B cell (primary cell): ENCODE measurements at regions not wholly inside any gene's neighbourhood (a gene's known extent, or its start where the extent isn't known, plus 50 kb on each side); places are given as distances from the start of the nearest gene placed in this dataset.

Experiments
- ATAC-seq: fragments of 200-7000 bp; cut with Tn5 transposase; one replicate; pipeline ENCODE4 v1.10.0; 2021; ENCODE audit warnings: low read depth, mild to moderate bottlenecking, moderate number of reproducible peaks, moderate library complexity
- CTCF ChIA-PET: fragments of 350-600 bp; sonication (Branson Sonifier 250); formaldehyde crosslinking; loops from one replicate; lab custom pipeline; 2021; ENCODE audit warnings: antibody characterized with exemption, inconsistent platforms; lab: Charles Lee
- POLR2A ChIA-PET: fragments of 350-600 bp; sonication (Branson Sonifier 250); formaldehyde crosslinking; loops from one replicate; lab custom pipeline; 2021; ENCODE audit warnings: antibody characterized with exemption; lab: Charles Lee
- DNase-seq: peaks from one replicate; pipeline ENCODE4 v3.0.0; 2013
- H2AFZ ChIP-seq: 2 replicates; pipeline ENCODE4 v1.6.1; 2012; ENCODE audit warnings: mild to moderate bottlenecking, low read depth, low read length; ENCODE audit not compliant: insufficient read depth, poor library complexity, severe bottlenecking
- H3K27ac ChIP-seq, 2 donors: 1 replicate in 1 of 2; 2 replicates in 1 of 2; pipeline ENCODE4 v1.5.1; 2012 to 2013; ENCODE audit warnings: low read length in 2 of 2, mild to moderate bottlenecking in 2 of 2, moderate library complexity in 1 of 2
- H3K27me3 ChIP-seq, 4 experiments: fragments of 200-600 bp in 1 of 4; sonication (generic) in 1 of 4; replicated peaks in 1 of 4; 1 replicate in 2 of 4; 2 replicates in 2 of 4; pipeline versions ENCODE4 v1.6.1 to v1.7.0; 2013 to 2016; ENCODE audit warnings: low read length in 3 of 4, mild to moderate bottlenecking in 2 of 4, mixed read lengths in 1 of 4, moderate library complexity in 1 of 4; ENCODE audit not compliant: insufficient read depth in 4 of 4, control insufficient read depth in 3 of 4; ENCODE audit errors: control extremely low read depth in 1 of 4
- H3K36me3 ChIP-seq, 2 experiments: replicated peaks in 1 of 2; 1 replicate in 1 of 2; 2 replicates in 1 of 2; pipeline versions ENCODE4 v1.6.1 to v1.7.1; 2013; ENCODE audit warnings: low read length in 1 of 2; ENCODE audit not compliant: insufficient read depth in 2 of 2, control insufficient read depth in 1 of 2; ENCODE audit errors: control extremely low read depth in 1 of 2, extremely low read depth in 1 of 2
- H3K4me1 ChIP-seq, 2 donors: fragments of 200-600 bp in 1 of 2; sonication (generic) in 1 of 2; 1 replicate in 1 of 2; 2 replicates in 1 of 2; pipeline versions ENCODE4 v1.5.1 to v1.6.1; 2013 to 2017; ENCODE audit warnings: low read length in 2 of 2; ENCODE audit not compliant: control insufficient read depth in 2 of 2, insufficient read depth in 2 of 2
- H3K4me2 ChIP-seq: replicated peaks from 2 replicates; pipeline ENCODE3; 2012; ENCODE audit warnings: mild to moderate bottlenecking, low read depth, low read length; ENCODE audit not compliant: poor library complexity, severe bottlenecking
- H3K4me3 ChIP-seq, 5 experiments: fragments of 200-600 bp in 1 of 5; sonication (generic) in 1 of 5; 1 replicate in 3 of 5; 2 replicates in 2 of 5; pipeline versions ENCODE4 v1.5.1 to v1.7.0; 2011 to 2016; ENCODE audit warnings: low read length in 4 of 5, mild to moderate bottlenecking in 4 of 5, low read depth in 2 of 5, control low read depth in 1 of 5, moderate library complexity in 1 of 5; ENCODE audit not compliant: insufficient read depth in 1 of 5; ENCODE audit errors: control extremely low read depth in 1 of 5, extremely low read depth in 1 of 5
- H3K79me2 ChIP-seq: fragments of 200-600 bp; sonication (generic); one replicate; pipeline ENCODE4 v1.6.0; 2016; ENCODE audit warnings: low read length; ENCODE audit not compliant: control insufficient read depth, insufficient read depth
- H3K9ac ChIP-seq: fragments of 200-600 bp; sonication (generic); 2 replicates; pipeline ENCODE4 v1.6.1; 2017; ENCODE audit warnings: mild to moderate bottlenecking, low read length, moderate library complexity
- H3K9me3 ChIP-seq, 3 donors: one replicate each; pipeline versions ENCODE4 v1.6.1 to v1.7.1; 2013; ENCODE audit warnings: low read length in 2 of 3; ENCODE audit not compliant: control insufficient read depth in 2 of 3, insufficient read depth in 1 of 3; ENCODE audit errors: control extremely low read depth in 1 of 3
- H4K20me1 ChIP-seq: 2 replicates; pipeline ENCODE4 v1.6.0; 2012; ENCODE audit warnings: mild to moderate bottlenecking, low read length; ENCODE audit not compliant: insufficient read depth, control insufficient read depth, poor library complexity, severe bottlenecking
- H3K27ac Mint-ChIP-seq: one replicate; pipeline ENCODE4 v1.8.0; 2021; ENCODE audit warnings: mixed read lengths
- H3K27me3 Mint-ChIP-seq: one replicate; pipeline ENCODE4 v1.8.0; 2021; ENCODE audit warnings: mixed read lengths
- H3K4me1 Mint-ChIP-seq: one replicate; pipeline ENCODE4 v1.8.0; 2021; ENCODE audit warnings: mixed read lengths
- H3K4me3 Mint-ChIP-seq: one replicate; pipeline ENCODE4 v1.8.0; 2021; ENCODE audit warnings: mixed read lengths
- H3K9me3 Mint-ChIP-seq: one replicate; pipeline ENCODE4 v1.8.0; 2022; ENCODE audit warnings: mixed read lengths; ENCODE audit not compliant: insufficient read depth
- CTCF ChIP-seq: fragments of 200-600 bp; IDR thresholded peaks from one replicate; pipeline ENCODE4 v1.8.0; 2022; ENCODE audit warnings: antibody characterized with exemption, mild to moderate bottlenecking
- EZH2 ChIP-seq: IDR thresholded peaks from 2 replicates; pipeline ENCODE4 v1.6.1; 2012; ENCODE audit warnings: borderline replicate concordance, low read depth, mild to moderate bottlenecking, moderate library complexity, low read length; ENCODE audit not compliant: insufficient read depth, poor library complexity, severe bottlenecking
- WGBS: methylation state at CpG from one replicate; pipeline ENCODE4 v1.1.5; 2013; ENCODE audit warnings: missing lambda C conversion rate; ENCODE audit not compliant: insufficient coverage; 5-methylcytosine and 5-hydroxymethylcytosine counted together
- intact Hi-C: fragments of 100-400 bp; cut with micrococcal nuclease; formaldehyde crosslinking; loops from one replicate; pipeline ENCODE4 v1.10.0; 2022

GRCh38 chr1:76725864-76726619 is 141.2 kb upstream of the ST6GALNAC5 start:
- no peak for DNase-seq
- H3K4me1 Mint-ChIP-seq, result no peaks in the 10 kb centered on the region
- Histone ChIP-seq H3K4me2 (no peak overlapping the region), H3K9me3 (no peaks in the 10 kb centered on the region), H3K27me3 (no peaks in the 10 kb centered on the region), H3K79me2 (no peaks in the 10 kb centered on the region), H2AFZ (no peak overlapping the region), H3K4me1 (no peaks in the 10 kb centered on the region), H3K27ac (no peak overlapping the region), H4K20me1 (no peaks in the 10 kb centered on the region), H3K4me3 (no peak overlapping the region), H3K9ac (no peak overlapping the region), H3K36me3 (no peaks in the 10 kb centered on the region)
- no peak for ATAC-seq
- 100% methylated on average over 2 of the region's 5 CpGs for WGBS
- no peak overlapping the region for H3K4me3 Mint-ChIP-seq
- no peak for TF ChIP-seq EZH2
- TF ChIP-seq CTCF, result no peak
- intact Hi-C loops, result no loop called here
- no peaks in the 10 kb centered on the region for H3K9me3 Mint-ChIP-seq
- H3K27ac Mint-ChIP-seq, result no peak overlapping the region
- ChIA-PET POLR2A (no interaction called here), CTCF (no interaction called here)
- H3K27me3 Mint-ChIP-seq, result no peaks in the 10 kb centered on the region

GRCh38 chr1:76727520-76727919 is 139.8 kb upstream of the ST6GALNAC5 start:
- H3K27ac ChIP-seq, result no peak overlapping the region
- no peaks in the 10 kb centered on the region for H3K36me3 ChIP-seq
- intact Hi-C loops, result no loop called here
- CTCF ChIA-PET, result no interaction called here
- H2AFZ ChIP-seq, result no peak overlapping the region
- Mint-ChIP-seq H3K4me3 (no peak overlapping the region), H3K27me3 (no peaks in the 10 kb centered on the region), H3K4me1 (no peaks in the 10 kb centered on the region), H3K9me3 (no peaks in the 10 kb centered on the region), H3K27ac (no peak overlapping the region)
- no peak overlapping the region for H3K4me2 ChIP-seq
- TF ChIP-seq EZH2 (no peak), CTCF (no peak)
- H3K4me1 ChIP-seq, result no peaks in the 10 kb centered on the region
- no peak overlapping the region for H3K9ac ChIP-seq
- POLR2A ChIA-PET, result no interaction called here
- DNase-seq, result no peak
- no peaks in the 10 kb centered on the region for H4K20me1 ChIP-seq
- no peaks in the 10 kb centered on the region for H3K27me3 ChIP-seq
- H3K9me3 ChIP-seq, result no peaks in the 10 kb centered on the region
- no peak overlapping the region for H3K4me3 ChIP-seq
- H3K79me2 ChIP-seq, result no peaks in the 10 kb centered on the region
- ATAC-seq, result no peak
